ENCODE measurements at regions not wholly inside any gene's neighbourhood (a gene's known extent, or its start where the extent isn't known, plus 50 kb on each side); places are given as distances from the start of the nearest gene placed in this dataset.
"Not testable (repeated sequence)": the region's sequence is repeated elsewhere in the genome, so short reads cannot be mapped to it uniquely, and the experiment has no call there.

DNA sequence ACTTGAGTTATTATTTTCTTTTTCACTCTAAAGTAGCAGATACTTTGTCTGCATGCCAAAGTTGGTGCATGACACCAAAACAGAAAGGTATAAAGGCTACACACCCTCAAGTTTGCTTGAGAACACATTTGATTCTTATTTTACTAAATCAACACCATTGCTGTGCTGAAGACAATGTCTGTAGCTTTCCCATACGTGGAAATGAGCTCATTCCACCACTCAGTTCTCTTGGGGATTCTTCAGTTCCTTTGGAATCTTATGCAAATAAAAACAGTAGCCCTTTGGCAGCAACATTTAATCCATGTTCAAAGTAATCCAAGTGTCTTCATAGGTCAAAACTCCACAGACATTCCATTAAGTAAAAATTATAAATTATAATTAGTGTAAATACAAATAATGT is 264.9 kb downstream of the TLE1 start:
- no peak for DNase-seq

GRCh38 chr9:81423589-81424326 is 265.6 kb downstream of the TLE1 start:
- no peak for DNase-seq

- not testable (repeated sequence) for DNase-seq
Observed at GRCh38 chr9:81421090-81421489, 268.3 kb downstream of the TLE1 start.

DNA sequence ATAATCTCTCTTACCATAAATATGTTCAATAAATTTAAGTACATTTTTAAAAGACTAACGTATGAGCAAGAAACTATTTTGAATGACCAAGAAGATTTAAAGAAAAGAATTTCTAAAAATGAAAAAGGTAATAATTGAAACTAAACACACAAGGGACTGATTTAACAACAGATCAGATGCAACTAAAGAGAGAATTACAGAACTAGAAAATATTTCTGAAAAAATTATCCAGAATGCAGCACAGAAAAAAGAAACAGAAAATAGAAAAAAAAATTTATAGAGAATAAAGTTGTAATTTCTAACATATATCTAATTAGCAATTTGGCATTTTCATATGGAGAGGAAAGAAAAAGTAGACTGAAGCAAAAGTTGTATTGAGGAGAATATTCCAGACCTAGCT is 269.3 kb downstream of the TLE1 start:
- no peak for DNase-seq

DNA sequence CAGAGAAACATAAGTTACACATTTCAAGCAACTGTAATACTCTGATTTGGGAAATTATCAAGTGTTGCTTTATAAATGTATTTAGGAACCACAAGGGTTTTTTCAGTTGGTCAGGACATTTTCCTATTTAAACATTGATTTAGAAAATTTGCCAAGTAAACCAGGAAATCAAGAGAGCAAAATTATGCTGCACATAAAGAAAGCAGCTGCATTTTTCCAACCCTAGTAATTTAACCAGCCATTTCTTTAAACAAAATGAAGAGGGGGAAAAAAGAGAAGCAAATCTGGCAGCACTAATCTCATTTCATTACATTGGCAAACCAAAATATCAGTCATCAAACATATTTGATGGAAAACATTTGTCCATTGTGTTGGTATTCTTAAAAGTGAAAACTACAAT is 271.4 kb downstream of the TLE1 start:
- no peak for DNase-seq

DNA sequence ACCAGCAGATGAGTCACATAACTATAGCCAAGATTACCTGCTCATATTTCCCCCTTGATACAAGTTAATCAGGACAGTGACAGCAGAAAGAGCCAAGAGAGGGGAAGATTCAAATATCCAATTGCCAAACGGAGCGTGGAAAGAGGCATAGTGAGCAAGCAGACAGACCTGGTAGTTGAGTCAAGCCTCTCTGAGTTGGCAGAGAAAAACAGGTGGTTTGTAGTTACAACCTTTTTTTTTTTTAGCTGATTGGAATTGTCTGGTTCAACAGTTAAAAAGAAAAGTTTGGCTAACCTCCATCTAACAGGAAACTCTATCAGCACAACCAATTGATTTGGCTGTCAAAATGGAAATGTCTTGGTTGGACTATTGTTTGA is 272.1 kb downstream of the TLE1 start:
- DNase-seq = no peak

GRCh38 chr9:81416476-81417298 is 272.7 kb downstream of the TLE1 start:
- DNase-seq = no peak

DNA sequence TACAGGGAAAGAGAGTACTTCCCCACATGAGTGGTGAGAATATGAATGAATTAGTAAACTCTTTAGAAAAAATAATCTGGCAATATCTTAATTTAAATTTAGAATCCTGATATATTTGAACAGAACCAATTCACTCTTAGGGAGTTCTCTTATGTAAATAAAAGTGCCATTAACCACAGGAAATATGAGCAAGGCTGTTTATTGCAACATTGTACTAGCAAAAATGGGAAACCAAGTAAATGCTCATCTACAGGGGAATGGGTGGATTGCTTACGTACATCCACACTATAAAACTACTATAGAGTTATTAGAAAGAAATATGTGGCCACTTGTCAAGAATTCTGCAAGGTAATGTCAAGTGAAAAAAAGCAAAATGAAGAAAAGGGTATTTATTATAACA is 274.5 kb downstream of the TLE1 start:
- DNase-seq = no peak

GRCh38 chr9:81411961-81412360 is 277.4 kb downstream of the TLE1 start:
- no peak for DNase-seq

GRCh38 chr9:81410201-81410600 is 279.1 kb downstream of the TLE1 start:
- DNase-seq = no peak

DNA sequence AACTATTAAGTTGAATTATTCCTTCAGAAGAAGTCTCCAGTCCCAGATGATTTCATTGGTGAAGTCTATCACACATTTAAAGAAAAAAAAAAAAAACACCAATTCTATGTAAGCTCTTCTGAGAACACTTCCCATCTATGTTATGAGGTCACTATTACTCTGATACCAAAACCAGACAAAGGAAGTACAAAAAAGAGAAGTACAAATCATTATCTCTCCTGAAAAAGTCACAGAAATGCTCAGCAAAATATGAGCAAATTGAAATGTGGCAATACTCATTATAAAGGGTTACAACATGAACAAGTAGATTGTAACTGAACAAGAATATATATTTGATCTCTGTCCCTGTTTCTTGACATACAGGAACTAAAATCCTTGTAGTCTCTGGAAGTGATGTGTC is 280.4 kb downstream of the TLE1 start:
- DNase-seq = no peak

GRCh38 chr9:81404931-81405598 is 284.3 kb downstream of the TLE1 start:
- no peak for DNase-seq

DNA sequence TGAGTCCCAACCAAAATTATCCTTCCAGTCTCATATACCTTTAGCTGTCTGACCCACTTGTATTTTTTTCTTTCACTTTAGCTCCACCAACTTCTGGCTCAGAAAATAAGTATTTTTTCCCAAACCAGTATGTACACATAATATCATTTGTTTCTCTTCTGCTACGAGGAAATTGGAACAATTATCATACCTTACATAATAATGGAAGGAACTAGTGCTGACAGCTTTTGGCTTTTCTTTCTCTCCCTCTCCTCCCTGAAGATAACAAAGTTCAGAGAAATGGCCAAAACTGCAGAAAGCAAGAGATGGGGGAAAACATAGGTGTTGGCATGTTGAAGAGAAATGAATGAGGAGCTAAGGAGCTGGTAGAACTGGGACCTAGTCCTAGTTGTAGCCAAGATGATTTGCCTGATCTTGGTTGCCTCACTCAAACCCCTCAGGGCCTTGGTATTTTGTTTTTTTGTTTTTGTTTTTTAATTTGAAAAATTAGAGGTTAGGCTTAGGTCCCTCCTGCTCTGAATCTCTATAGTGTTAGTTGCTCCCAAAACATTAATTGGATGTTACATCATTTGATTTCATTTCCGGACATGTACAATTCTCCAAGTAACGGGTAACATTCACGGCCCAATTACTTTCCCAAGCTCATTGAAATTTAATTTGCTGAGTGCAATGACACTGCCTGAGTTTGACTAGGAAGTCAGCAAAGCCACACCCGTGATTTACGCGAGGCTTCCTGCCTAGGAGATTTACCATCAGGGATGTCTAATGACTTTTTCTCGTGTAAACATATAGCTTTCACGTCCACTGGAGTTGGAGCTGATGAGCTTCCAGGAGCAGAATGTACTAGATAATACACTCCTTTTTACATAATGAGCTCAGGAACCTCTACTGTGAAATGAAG is 291.6 kb downstream of the TLE1 start:
- no peak for DNase-seq

DNA sequence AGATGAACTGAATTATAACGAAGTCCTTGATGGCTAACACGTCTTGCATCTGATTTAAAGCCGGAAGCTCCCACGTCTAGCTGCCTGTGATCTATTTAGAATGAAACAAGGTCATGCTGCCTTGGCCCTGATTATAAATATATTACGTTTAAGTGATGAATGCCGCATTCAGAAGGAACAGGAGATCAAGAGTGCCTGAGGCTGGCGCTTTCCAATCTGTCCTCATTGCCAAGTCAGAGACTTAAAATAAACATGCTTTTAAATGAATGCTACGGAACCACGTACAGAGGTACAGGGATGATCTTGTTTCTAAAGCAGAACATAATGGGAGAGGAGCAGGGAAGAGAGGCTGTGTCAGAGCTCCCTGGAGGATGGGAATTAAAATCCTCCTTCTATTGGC is 292.8 kb downstream of the TLE1 start:
- DNase-seq = no peak

- no peak for DNase-seq
Observed at GRCh38 chr9:81395676-81396054, 293.7 kb downstream of the TLE1 start.

DNA sequence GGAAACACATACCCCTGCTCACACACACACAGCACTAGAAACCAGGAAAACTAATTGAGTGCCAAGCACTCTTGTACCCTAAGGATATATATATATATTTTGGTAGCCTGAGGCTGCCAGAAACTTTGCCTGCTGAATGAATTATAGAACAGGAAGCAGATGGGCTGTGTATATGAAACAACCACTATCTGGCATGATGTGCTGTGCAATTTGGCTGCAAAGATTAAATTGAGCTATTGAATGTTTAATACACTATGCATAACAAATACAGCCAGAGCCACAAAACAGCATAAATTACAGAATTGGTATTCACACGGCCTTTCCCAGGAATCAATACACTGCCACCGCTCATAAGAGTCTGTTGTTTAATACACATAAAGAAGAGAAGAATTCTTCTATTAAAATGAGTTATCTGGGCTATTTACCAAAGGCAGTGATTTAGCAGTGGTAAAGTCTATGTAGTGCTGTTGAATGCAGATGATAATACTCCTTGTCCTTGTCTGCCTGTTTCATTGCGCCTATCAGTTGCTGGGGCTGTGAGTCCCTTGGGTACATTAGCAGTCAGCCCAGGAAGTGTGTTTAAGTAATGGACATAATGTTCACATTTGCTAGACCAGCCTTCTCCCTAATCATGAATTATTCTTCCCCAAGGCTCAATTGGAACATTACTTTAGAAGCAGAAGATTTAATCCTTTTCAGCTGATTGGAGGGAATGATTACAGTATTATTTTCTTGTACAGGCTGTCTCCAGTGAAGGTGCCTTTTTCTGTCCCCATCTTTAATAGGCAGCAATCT is 294.3 kb downstream of the TLE1 start:
- no peak for DNase-seq

- no peak for DNase-seq
Observed at GRCh38 chr9:81393985-81394811, 295.1 kb downstream of the TLE1 start.

DNA sequence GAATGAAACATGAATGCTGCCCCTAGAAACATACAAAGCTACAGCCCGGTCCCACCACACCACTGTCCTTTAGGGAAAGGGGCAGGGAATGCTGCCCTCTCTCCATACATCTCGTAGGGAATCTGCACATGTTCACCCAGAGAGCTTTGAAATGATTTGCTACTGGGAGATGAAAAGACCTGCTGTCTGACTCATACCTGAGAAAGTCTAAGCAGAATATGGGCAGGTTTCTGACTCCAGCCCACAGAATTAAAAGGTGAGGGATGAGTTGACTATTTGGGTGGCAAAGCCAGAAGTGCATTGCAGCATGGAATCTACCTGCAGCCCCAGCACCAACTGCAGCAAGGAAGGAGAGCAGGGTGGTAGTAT is 297.9 kb downstream of the TLE1 start:
- no peak for DNase-seq

DNA sequence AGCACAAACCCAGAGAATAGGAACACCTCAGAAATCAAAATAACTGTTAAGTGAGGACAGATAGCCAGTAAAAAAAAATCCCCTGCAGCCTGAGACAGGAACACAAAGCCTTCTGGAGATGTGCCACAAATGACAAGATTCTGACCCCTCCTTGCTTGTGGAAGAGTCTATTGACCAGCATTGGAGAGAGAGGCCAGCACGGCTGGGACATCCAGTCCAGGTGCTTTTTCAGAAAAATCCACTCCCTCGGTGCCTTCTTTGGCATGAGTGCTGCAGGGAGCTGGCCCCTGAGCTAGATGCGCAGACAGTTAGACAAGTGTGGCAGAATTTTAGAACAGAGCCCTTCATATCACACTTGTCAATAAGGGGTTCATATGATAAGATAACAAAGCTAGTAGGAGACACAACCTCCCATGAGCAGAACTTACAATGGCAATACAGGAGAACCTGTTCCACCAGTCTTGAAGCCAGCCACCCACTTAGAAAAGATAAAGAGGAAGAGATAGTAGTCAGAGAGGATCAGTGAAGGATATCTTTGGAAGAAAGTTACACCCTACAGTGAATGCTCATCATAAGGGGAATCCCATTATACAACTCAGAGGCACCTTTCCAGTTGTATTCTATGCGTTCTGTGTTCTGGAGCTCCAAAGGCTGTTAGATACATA is 298.4 kb downstream of the TLE1 start:
- DNase-seq = no peak

- no peak for DNase-seq
Observed at GRCh38 chr9:81389569-81389993, 299.8 kb downstream of the TLE1 start.

DNA sequence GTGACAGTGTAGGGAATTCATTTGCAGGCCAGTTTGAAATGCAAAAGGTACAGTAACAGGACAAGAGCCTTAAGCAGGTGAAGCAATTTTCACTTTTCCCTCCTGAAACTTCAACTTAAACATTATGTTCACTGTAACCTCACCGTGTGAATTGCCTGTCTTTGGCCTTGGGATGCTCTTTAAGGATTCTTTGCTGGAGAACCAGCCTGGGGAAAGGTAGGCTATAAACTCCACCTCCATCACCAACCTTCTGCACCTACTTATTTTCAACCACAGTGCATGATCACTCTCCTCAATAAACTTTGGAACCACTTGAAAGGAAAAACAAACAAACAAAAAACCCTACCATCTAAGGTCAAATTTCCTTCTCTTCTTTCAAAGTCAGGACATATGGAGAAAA is 300.5 kb downstream of the TLE1 start:
- DNase-seq = no peak
